Endothelial cell of umbilical vein (primary cell): ENCODE measurements at regions not wholly inside any gene's neighbourhood (a gene's known extent, or its start where the extent isn't known, plus 50 kb on each side); places are given as distances from the start of the nearest gene placed in this dataset.

ENCODE experiments used
- BruUV-seq: library from RNA; stranded (reverse); fragments of 400-500 nt; replicated peaks from 2 replicates; lab custom pipeline; 2021; lab: Mats Ljungman, UMichigan
- CTCF ChIA-PET: fragments of 300-600, 350-600 bp; sonication (Branson Sonifier 250); formaldehyde crosslinking; loops from one replicate; lab custom pipeline; 2021; ENCODE audit warnings: antibody characterized with exemption, inconsistent platforms; lab: Charles Lee
- POLR2A ChIA-PET: fragments of 300-600, 350-600 bp; sonication (Branson Sonifier 250); formaldehyde crosslinking; loops from one replicate; lab custom pipeline; 2021; ENCODE audit warnings: antibody characterized with exemption, inconsistent platforms; lab: Charles Lee
- DNase-seq: peaks from one replicate; pipeline ENCODE4 v3.0.0-alpha.2; 2011; ENCODE audit warnings: low read depth, low spot score
- FAIRE-seq: peaks from 2 replicates; lab custom pipeline; 2011; peaks lifted over from hg19 to GRCh38; lab: Jason Lieb, UNC
- H2AFZ ChIP-seq: 2 replicates; pipeline ENCODE4 v1.6.0; 2012; ENCODE audit warnings: low read depth, low read length, control low read depth, inconsistent platforms
- H3K27ac ChIP-seq: 2 replicates; pipeline ENCODE4 v1.5.1; 2011; ENCODE audit warnings: low read depth, mild to moderate bottlenecking, control low read depth, low read length, moderate library complexity; ENCODE audit not compliant: insufficient read depth
- H3K27me3 ChIP-seq, 2 experiments: 2 replicates each; pipeline versions ENCODE4 v1.6.0 to v1.6.1; 2011; ENCODE audit warnings: low read length in 2 of 2, mixed read lengths in 1 of 2; ENCODE audit not compliant: control insufficient read depth in 2 of 2, insufficient read depth in 2 of 2
- H3K36me3 ChIP-seq, 2 experiments: 2 replicates in 1 of 2; 3 replicates in 1 of 2; pipeline ENCODE4 v1.5.1; 2011; ENCODE audit warnings: low read length in 2 of 2, mild to moderate bottlenecking in 1 of 2, moderate library complexity in 1 of 2; ENCODE audit not compliant: control insufficient read depth in 2 of 2, insufficient read depth in 2 of 2; ENCODE audit errors: extremely low read depth in 1 of 2
- H3K4me1 ChIP-seq: 3 replicates; pipeline ENCODE4 v1.5.1; 2011; ENCODE audit warnings: mild to moderate bottlenecking, low read length; ENCODE audit not compliant: control insufficient read depth, insufficient read depth; ENCODE audit errors: extremely low read depth
- H3K4me2 ChIP-seq: 2 replicates; pipeline ENCODE4 v1.6.1; 2011; ENCODE audit warnings: low read length, control low read depth, mixed read lengths; ENCODE audit not compliant: insufficient read depth
- H3K4me3 ChIP-seq, 3 experiments: fragments of 200-600 bp in 1 of 3; sonication (generic), shearing (Covaris generic) in 1 of 3; replicated peaks in 1 of 3; 2 replicates each; pipeline ENCODE4 v1.5.1; 2011 to 2016; ENCODE audit warnings: control low read depth in 3 of 3, low read length in 3 of 3, mild to moderate bottlenecking in 2 of 3, inconsistent platforms in 1 of 3, low read depth in 1 of 3, moderate library complexity in 1 of 3; ENCODE audit not compliant: insufficient read depth in 1 of 3
- H3K79me2 ChIP-seq: 2 replicates; pipeline ENCODE4 v1.6.0; 2012; ENCODE audit warnings: low read length, inconsistent platforms; ENCODE audit not compliant: control insufficient read depth, insufficient read depth
- H3K9ac ChIP-seq: replicated peaks from 2 replicates; pipeline ENCODE3; 2011; ENCODE audit warnings: low read length, control low read depth; ENCODE audit not compliant: insufficient read depth; ENCODE audit errors: extremely low read depth
- H3K9me1 ChIP-seq: replicated peaks from 3 replicates; pipeline ENCODE4 v1.6.0; 2011; ENCODE audit warnings: mild to moderate bottlenecking, low read length; ENCODE audit not compliant: control insufficient read depth, insufficient read depth; ENCODE audit errors: extremely low read depth
- H3K9me3 ChIP-seq: replicated peaks from 2 replicates; pipeline ENCODE4 v1.5.1; 2012; ENCODE audit warnings: low read length, inconsistent platforms; ENCODE audit not compliant: control insufficient read depth, insufficient read depth
- H4K20me1 ChIP-seq: replicated peaks from 2 replicates; pipeline ENCODE3; 2011; ENCODE audit warnings: mild to moderate bottlenecking, low read length; ENCODE audit not compliant: control insufficient read depth, insufficient read depth; ENCODE audit errors: extremely low read depth
- EZH2 ChIP-seq: IDR thresholded peaks from 2 replicates; pipeline ENCODE4 v1.6.1; 2012; ENCODE audit warnings: borderline replicate concordance, low read depth, mild to moderate bottlenecking, moderate library complexity, low read length, inconsistent platforms; ENCODE audit not compliant: severe bottlenecking
- FOS ChIP-seq: IDR thresholded peaks from 2 replicates; pipeline ENCODE4 v1.6.1; 2011; ENCODE audit warnings: mild to moderate bottlenecking, low read length, moderate library complexity, borderline replicate concordance; ENCODE audit not compliant: insufficient read depth
- GATA2 ChIP-seq: IDR thresholded peaks from 2 replicates; pipeline ENCODE4 v1.7.0; 2011; ENCODE audit warnings: low read depth, mild to moderate bottlenecking, moderate library complexity, mixed read lengths, low read length; ENCODE audit not compliant: insufficient read length, insufficient read depth
- JUN ChIP-seq: IDR thresholded peaks from 2 replicates; pipeline ENCODE4 v1.6.1; 2011; ENCODE audit warnings: borderline replicate concordance, low read depth; ENCODE audit not compliant: insufficient read length, insufficient read depth
- MYC ChIP-seq: IDR thresholded peaks from one replicate; pipeline ENCODE4 v1.6.1; 2011; ENCODE audit warnings: mild to moderate bottlenecking, low read depth, low read length
- POLR2A ChIP-seq: IDR thresholded peaks from 2 replicates; pipeline ENCODE4 v1.6.1; 2012; ENCODE audit warnings: low read depth, mild to moderate bottlenecking, control low read depth, low read length
- POLR2AphosphoS5 ChIP-seq: IDR thresholded peaks from 2 replicates; pipeline ENCODE4 v1.6.1; 2012; ENCODE audit warnings: low read depth, mild to moderate bottlenecking, control low read depth, low read length, moderate library complexity; ENCODE audit not compliant: insufficient read depth
- dilution Hi-C: fragments of 300-500 bp; cut with MboI; formaldehyde crosslinking; loops from one replicate; pipeline ENCODE4 v1.15.0; 2019; ENCODE audit warnings: low sequenced_read_pairs; ENCODE audit not compliant: extremely low pct_ligation_motif_present
- intact Hi-C: fragments of 100-400 bp; cut with micrococcal nuclease; formaldehyde crosslinking; loops from one replicate; pipeline ENCODE4 v1.10.0; 2022
- TF ChIP-seq, protein P1 (sequence below), 2 donors: IDR thresholded peaks; 1 replicate in 1 of 2; 2 replicates in 1 of 2; pipeline ENCODE4 v1.5.1; 2011; ENCODE audit warnings: low read length in 2 of 2, mild to moderate bottlenecking in 2 of 2, moderate library complexity in 2 of 2, control low read depth in 1 of 2, inconsistent platforms in 1 of 2, low read depth in 1 of 2; ENCODE audit not compliant: insufficient read depth in 1 of 2; ENCODE audit errors: extremely low read depth in 1 of 2
- TF ChIP-seq, protein P2 (sequence below): IDR thresholded peaks from 2 replicates; pipeline ENCODE4 v1.6.1; 2011; ENCODE audit not compliant: insufficient read depth, insufficient read length

GRCh38 chr20:11822540-11822794 lies 95.2 kb upstream of the BTBD3 start:
- no TSS peak for BruUV-seq
- Histone ChIP-seq H3K27ac (no peak overlapping the region), H2AFZ (peak overlapping the region; percentile 38)

More at GRCh38 chr20:11822540-11822794, 95.2 kb upstream of the BTBD3 start:
- dilution Hi-C loops (no loop called here), intact Hi-C loops (no loop called here)
- Histone ChIP-seq H3K4me3 (no peak overlapping the region), H3K9ac (no peak overlapping the region), H3K9me1 (no peaks in the 10 kb centered on the region), H3K4me2 (no peak overlapping the region), H3K27me3 (no peaks in the 10 kb centered on the region), H4K20me1 (no peaks in the 10 kb centered on the region), H3K36me3 (no peaks in the 10 kb centered on the region), H3K79me2 (no peaks in the 10 kb centered on the region), H3K9me3 (no peaks in the 10 kb centered on the region), H3K4me1 (peaks cover 2% of the 10 kb centered on the region)
- DNase-seq (no peak), FAIRE-seq (no peak)
- POLR2A ChIA-PET = no interaction called here
- CTCF ChIA-PET = interaction anchor here (0.6 to 1.3 kb wide), 3 partner anchors 13 to 109 kb away, joined by 3 read pairs; no protein-coding TSS in a partner anchor
- no peak for TF ChIP-seq EZH2
- TF ChIP-seq, protein P1, sequence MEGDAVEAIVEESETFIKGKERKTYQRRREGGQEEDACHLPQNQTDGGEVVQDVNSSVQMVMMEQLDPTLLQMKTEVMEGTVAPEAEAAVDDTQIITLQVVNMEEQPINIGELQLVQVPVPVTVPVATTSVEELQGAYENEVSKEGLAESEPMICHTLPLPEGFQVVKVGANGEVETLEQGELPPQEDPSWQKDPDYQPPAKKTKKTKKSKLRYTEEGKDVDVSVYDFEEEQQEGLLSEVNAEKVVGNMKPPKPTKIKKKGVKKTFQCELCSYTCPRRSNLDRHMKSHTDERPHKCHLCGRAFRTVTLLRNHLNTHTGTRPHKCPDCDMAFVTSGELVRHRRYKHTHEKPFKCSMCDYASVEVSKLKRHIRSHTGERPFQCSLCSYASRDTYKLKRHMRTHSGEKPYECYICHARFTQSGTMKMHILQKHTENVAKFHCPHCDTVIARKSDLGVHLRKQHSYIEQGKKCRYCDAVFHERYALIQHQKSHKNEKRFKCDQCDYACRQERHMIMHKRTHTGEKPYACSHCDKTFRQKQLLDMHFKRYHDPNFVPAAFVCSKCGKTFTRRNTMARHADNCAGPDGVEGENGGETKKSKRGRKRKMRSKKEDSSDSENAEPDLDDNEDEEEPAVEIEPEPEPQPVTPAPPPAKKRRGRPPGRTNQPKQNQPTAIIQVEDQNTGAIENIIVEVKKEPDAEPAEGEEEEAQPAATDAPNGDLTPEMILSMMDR (IDR thresholded peaks at IDR 0.05; ENCODE audit: extremely low read depth in 1 of 2, insufficient read depth in 1 of 2, low read depth in 1 of 2, low read length in 2 of 2) = no peak
- TF ChIP-seq POLR2A = no peak
- no peak for TF ChIP-seq GATA2
- no peak for TF ChIP-seq JUN
- no peak for TF ChIP-seq POLR2AphosphoS5
- TF ChIP-seq FOS = no peak
- TF ChIP-seq, protein P2, sequence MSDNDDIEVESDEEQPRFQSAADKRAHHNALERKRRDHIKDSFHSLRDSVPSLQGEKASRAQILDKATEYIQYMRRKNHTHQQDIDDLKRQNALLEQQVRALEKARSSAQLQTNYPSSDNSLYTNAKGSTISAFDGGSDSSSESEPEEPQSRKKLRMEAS = no peak
- no peak for TF ChIP-seq MYC
